ENCODE measurements at regions not wholly inside any gene's neighbourhood (a gene's known extent, or its start where the extent isn't known, plus 50 kb on each side); places are given as distances from the start of the nearest gene placed in this dataset.

DNA sequence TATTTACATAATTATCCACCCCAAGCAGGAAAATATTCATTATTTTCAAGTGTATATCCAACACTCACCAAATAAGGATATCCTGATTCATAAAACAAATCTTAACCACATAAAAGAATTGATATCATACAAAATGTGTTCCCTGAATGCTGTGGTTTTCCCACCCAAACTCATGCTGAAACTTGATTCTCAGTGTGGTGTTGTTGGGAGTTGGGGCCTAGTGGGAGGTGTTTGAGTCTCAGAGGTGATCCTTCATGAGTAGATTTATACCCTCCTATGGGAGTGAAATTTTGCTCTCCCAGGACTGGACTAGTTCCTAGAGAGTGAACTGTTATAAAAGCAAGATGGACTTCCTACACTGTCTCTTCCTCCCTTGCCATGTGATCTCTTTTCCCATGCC lies 1028.3 kb downstream of the SORCS1 start:
- no peak overlapping the region for H3K4ac ChIP-seq (ENCODE audit: low read depth, low read length)
- H2AK5ac ChIP-seq (ENCODE audit: low read length): no peak overlapping the region
- no peak overlapping the region for H2BK12ac ChIP-seq (ENCODE audit: low read length)
- no peak overlapping the region for H2BK120ac ChIP-seq (ENCODE audit: insufficient read depth, low read length, poor library complexity)
- H3K36me3 ChIP-seq (ENCODE audit: control insufficient read depth in 1 of 2, insufficient read depth in 2 of 2, low read length in 2 of 2): no peaks in the 10 kb centered on the region
- no peak overlapping the region for H2BK5ac ChIP-seq (ENCODE audit: low read depth, low read length, poor library complexity)
- H3K9ac ChIP-seq (ENCODE audit: low read length): no peak overlapping the region
- H3K23ac ChIP-seq (ENCODE audit: low read length): no peak overlapping the region
- no peak overlapping the region for H4K8ac ChIP-seq (ENCODE audit: low read depth, low read length)
- no peaks in the 10 kb centered on the region for H3K9me3 ChIP-seq (ENCODE audit: insufficient read depth, low read depth, low read length)
- DNase-seq: no peak
- H2AFZ ChIP-seq (ENCODE audit: insufficient read depth, low read length, poor library complexity): no peak overlapping the region
- H3K18ac ChIP-seq (ENCODE audit: low read length): no peak overlapping the region
- no peaks in the 10 kb centered on the region for H3K4me1 ChIP-seq (ENCODE audit: control insufficient read depth in 1 of 2, insufficient read depth in 2 of 2, low read length in 2 of 2)
- no peaks in the 10 kb centered on the region for H3K79me1 ChIP-seq (ENCODE audit: low read length)
- no peak overlapping the region for H3K14ac ChIP-seq (ENCODE audit: low read length)
- no peak overlapping the region for H4K91ac ChIP-seq (ENCODE audit: low read depth, low read length)
- H3K79me2 ChIP-seq (ENCODE audit: control insufficient read depth, insufficient read depth, low read length, poor library complexity): no peaks in the 10 kb centered on the region
- no peaks in the 10 kb centered on the region for H3K27me3 ChIP-seq (ENCODE audit: insufficient read depth, low read length)
- no peak overlapping the region for H3K27ac ChIP-seq (ENCODE audit: low read depth, low read length)
- no peak overlapping the region for H3K4me3 ChIP-seq (ENCODE audit: low read depth, low read length)
- no peak overlapping the region for H4K12ac ChIP-seq (ENCODE audit: low read depth, low read length)
- H3K4me2 ChIP-seq (ENCODE audit: low read length): no peak overlapping the region

DNA sequence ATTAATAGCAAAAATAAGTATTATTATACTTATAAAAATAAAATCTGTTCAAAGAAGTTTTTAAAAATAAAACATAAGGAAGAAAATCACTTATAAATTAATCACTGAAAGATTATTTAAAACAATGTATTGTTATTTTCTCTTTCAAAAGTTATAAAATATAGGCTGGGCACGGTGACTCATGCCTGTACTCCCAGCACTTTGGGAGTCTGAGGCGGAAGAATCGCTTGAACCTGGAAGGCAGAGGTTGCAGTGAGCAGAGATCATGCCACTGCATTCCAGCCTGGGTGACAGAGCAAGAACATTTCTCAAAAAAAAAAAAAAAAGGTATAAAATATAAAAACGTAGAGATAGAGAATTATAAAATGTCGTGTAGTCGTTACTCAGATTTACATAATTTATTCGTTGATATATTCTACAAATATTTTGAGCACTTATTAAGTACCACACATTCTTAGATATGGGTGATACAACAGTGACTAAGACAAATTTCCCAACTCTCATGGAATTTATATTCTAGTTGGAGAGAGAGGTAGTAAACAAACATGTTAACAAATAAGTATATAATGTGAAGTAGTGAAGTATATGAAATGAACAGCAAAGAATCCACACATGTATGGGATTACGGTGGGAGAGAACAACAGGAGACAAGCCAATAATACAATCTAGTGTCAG lies 1030.0 kb downstream of the SORCS1 start:
- H4K12ac ChIP-seq (ENCODE audit: low read depth, low read length): no peak overlapping the region
- H3K23ac ChIP-seq (ENCODE audit: low read length): no peak overlapping the region
- H3K36me3 ChIP-seq (ENCODE audit: control insufficient read depth in 1 of 2, insufficient read depth in 2 of 2, low read length in 2 of 2): no peaks in the 10 kb centered on the region
- H3K27ac ChIP-seq (ENCODE audit: low read depth, low read length): no peak overlapping the region
- no peaks in the 10 kb centered on the region for H3K4me1 ChIP-seq (ENCODE audit: control insufficient read depth in 1 of 2, insufficient read depth in 2 of 2, low read length in 2 of 2)
- no peak overlapping the region for H3K18ac ChIP-seq (ENCODE audit: low read length)
- no peak overlapping the region for H2BK120ac ChIP-seq (ENCODE audit: insufficient read depth, low read length, poor library complexity)
- H3K79me1 ChIP-seq (ENCODE audit: low read length): no peaks in the 10 kb centered on the region
- H3K4me3 ChIP-seq (ENCODE audit: low read depth, low read length): no peak overlapping the region
- no peaks in the 10 kb centered on the region for H3K9me3 ChIP-seq (ENCODE audit: insufficient read depth, low read depth, low read length)
- H3K4me2 ChIP-seq (ENCODE audit: low read length): no peak overlapping the region
- no peak overlapping the region for H2BK12ac ChIP-seq (ENCODE audit: low read length)
- DNase-seq: peak in 1 of 2 donors; percentile 27
- no peak overlapping the region for H3K4ac ChIP-seq (ENCODE audit: low read depth, low read length)
- H2BK5ac ChIP-seq (ENCODE audit: low read depth, low read length, poor library complexity): no peak overlapping the region
- H3K14ac ChIP-seq (ENCODE audit: low read length): no peak overlapping the region
- H3K9ac ChIP-seq (ENCODE audit: low read length): no peak overlapping the region
- no peak overlapping the region for H4K8ac ChIP-seq (ENCODE audit: low read depth, low read length)
- no CpG with 5 or more reads among the region's 8 CpGs for WGBS (ENCODE audit: extremely low coverage, insufficient coverage, insufficient read length)
- no peaks in the 10 kb centered on the region for H3K27me3 ChIP-seq (ENCODE audit: insufficient read depth, low read length)
- H2AK5ac ChIP-seq (ENCODE audit: low read length): no peak overlapping the region
- no peaks in the 10 kb centered on the region for H3K79me2 ChIP-seq (ENCODE audit: control insufficient read depth, insufficient read depth, low read length, poor library complexity)
- no peak overlapping the region for H4K91ac ChIP-seq (ENCODE audit: low read depth, low read length)
- H2AFZ ChIP-seq (ENCODE audit: insufficient read depth, low read length, poor library complexity): no peak overlapping the region

DNA sequence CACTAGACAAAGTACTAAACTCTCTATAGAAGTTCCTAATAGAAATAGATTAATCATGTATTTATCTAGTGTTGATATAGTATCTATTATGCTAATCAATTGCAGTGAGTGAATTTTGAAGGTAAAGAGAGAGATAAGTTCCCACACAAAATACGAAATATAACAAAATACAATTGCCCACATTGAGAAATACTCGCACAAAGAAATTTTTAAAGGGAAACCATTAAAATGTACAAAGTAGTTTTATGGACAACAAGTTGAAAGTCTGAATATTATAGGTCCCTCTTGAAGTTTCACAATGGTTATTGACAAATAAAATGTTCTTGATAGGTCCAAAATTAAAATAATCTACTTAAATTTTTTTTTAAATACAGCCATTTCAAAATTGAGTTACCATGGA lies 1031.1 kb downstream of the SORCS1 start:
- H4K12ac ChIP-seq (ENCODE audit: low read depth, low read length): no peak overlapping the region
- H3K23ac ChIP-seq (ENCODE audit: low read length): no peak overlapping the region
- H3K9me3 ChIP-seq (ENCODE audit: insufficient read depth, low read depth, low read length): no peaks in the 10 kb centered on the region
- no peak overlapping the region for H3K4me2 ChIP-seq (ENCODE audit: low read length)
- no peak overlapping the region for H2AFZ ChIP-seq (ENCODE audit: insufficient read depth, low read length, poor library complexity)
- no peak overlapping the region for H4K91ac ChIP-seq (ENCODE audit: low read depth, low read length)
- no peak overlapping the region for H3K27ac ChIP-seq (ENCODE audit: low read depth, low read length)
- no peak for DNase-seq
- H3K4me3 ChIP-seq (ENCODE audit: low read depth, low read length): no peak overlapping the region
- no peak overlapping the region for H3K9ac ChIP-seq (ENCODE audit: low read length)
- H3K18ac ChIP-seq (ENCODE audit: low read length): no peak overlapping the region
- H3K79me1 ChIP-seq (ENCODE audit: low read length): no peaks in the 10 kb centered on the region
- H3K4me1 ChIP-seq (ENCODE audit: control insufficient read depth in 1 of 2, insufficient read depth in 2 of 2, low read length in 2 of 2): no peaks in the 10 kb centered on the region
- H3K14ac ChIP-seq (ENCODE audit: low read length): no peak overlapping the region
- H3K79me2 ChIP-seq (ENCODE audit: control insufficient read depth, insufficient read depth, low read length, poor library complexity): no peaks in the 10 kb centered on the region
- no peak overlapping the region for H2BK12ac ChIP-seq (ENCODE audit: low read length)
- no peak overlapping the region for H3K4ac ChIP-seq (ENCODE audit: low read depth, low read length)
- no peak overlapping the region for H2BK5ac ChIP-seq (ENCODE audit: low read depth, low read length, poor library complexity)
- no peaks in the 10 kb centered on the region for H3K36me3 ChIP-seq (ENCODE audit: control insufficient read depth in 1 of 2, insufficient read depth in 2 of 2, low read length in 2 of 2)
- no peak overlapping the region for H4K8ac ChIP-seq (ENCODE audit: low read depth, low read length)
- H2BK120ac ChIP-seq (ENCODE audit: insufficient read depth, low read length, poor library complexity): no peak overlapping the region
- H3K27me3 ChIP-seq (ENCODE audit: insufficient read depth, low read length): no peaks in the 10 kb centered on the region
- WGBS (ENCODE audit: extremely low coverage, insufficient coverage, insufficient read length): no CpG with 5 or more reads among the region's 2 CpGs
- no peak overlapping the region for H2AK5ac ChIP-seq (ENCODE audit: low read length)

DNA sequence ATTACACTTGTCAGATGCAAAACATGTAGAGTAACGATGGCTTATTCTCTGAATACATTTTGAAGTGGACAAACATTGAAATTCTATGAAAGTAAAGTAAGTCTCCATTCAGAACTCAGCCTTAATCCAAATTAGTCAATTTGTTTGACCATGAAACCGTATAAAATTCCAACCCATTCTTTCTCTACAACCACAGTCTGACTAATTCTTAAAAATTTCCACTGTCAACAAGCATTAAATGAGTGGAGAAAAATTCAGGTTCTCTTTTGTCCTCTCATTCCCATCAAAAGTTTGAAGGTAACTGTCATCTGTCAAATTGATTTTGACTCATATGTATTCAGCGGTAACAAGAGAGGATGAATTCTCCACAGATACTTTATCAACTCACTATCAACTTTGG lies 1031.5 kb downstream of the SORCS1 start:
- Histone ChIP-seq H3K79me1 (ENCODE audit: low read length) (no peaks in the 10 kb centered on the region), H3K27ac (ENCODE audit: low read depth, low read length) (no peak overlapping the region), H2AFZ (ENCODE audit: insufficient read depth, low read length, poor library complexity) (no peak overlapping the region), H2BK120ac (ENCODE audit: insufficient read depth, low read length, poor library complexity) (no peak overlapping the region), H3K9me3 (ENCODE audit: insufficient read depth, low read depth, low read length) (no peaks in the 10 kb centered on the region), H4K8ac (ENCODE audit: low read depth, low read length) (no peak overlapping the region), H3K14ac (ENCODE audit: low read length) (no peak overlapping the region), H3K9ac (ENCODE audit: low read length) (no peak overlapping the region), H3K4me1 (ENCODE audit: control insufficient read depth in 1 of 2, insufficient read depth in 2 of 2, low read length in 2 of 2) (no peaks in the 10 kb centered on the region), H2AK5ac (ENCODE audit: low read length) (no peak overlapping the region), H2BK12ac (ENCODE audit: low read length) (no peak overlapping the region), H3K4me2 (ENCODE audit: low read length) (no peak overlapping the region), H3K4ac (ENCODE audit: low read depth, low read length) (no peak overlapping the region), H3K23ac (ENCODE audit: low read length) (no peak overlapping the region), H3K4me3 (ENCODE audit: low read depth, low read length) (no peak overlapping the region), H3K36me3 (ENCODE audit: control insufficient read depth in 1 of 2, insufficient read depth in 2 of 2, low read length in 2 of 2) (no peaks in the 10 kb centered on the region), H3K79me2 (ENCODE audit: control insufficient read depth, insufficient read depth, low read length, poor library complexity) (no peaks in the 10 kb centered on the region), H3K18ac (ENCODE audit: low read length) (no peak overlapping the region), H4K91ac (ENCODE audit: low read depth, low read length) (no peak overlapping the region), H2BK5ac (ENCODE audit: low read depth, low read length, poor library complexity) (no peak overlapping the region), H3K27me3 (ENCODE audit: insufficient read depth, low read length) (no peaks in the 10 kb centered on the region), H4K12ac (ENCODE audit: low read depth, low read length) (no peak overlapping the region)
- DNase-seq: no peak
- no CpG with 5 or more reads among the region's 3 CpGs for WGBS (ENCODE audit: extremely low coverage, insufficient coverage, insufficient read length)

Measured in trophoblast cell (in vitro differentiated cells and primary cell).